NCI-H345 treated with DMSO at 0.1 percent for 48 hours (cell line): ENCODE measurements at regions not wholly inside any gene's neighbourhood (a gene's known extent, or its start where the extent isn't known, plus 50 kb on each side); places are given as distances from the start of the nearest gene placed in this dataset.
"Not testable (repeated sequence)": the region's sequence is repeated elsewhere in the genome, so short reads cannot be mapped to it uniquely, and the experiment has no call there.

ENCODE experiments used
- DNase-seq: peaks from one replicate; lab custom pipeline; 2025; ENCODE audit not compliant: unreplicated experiment; lab: John Stamatoyannopoulos, UW

DNA sequence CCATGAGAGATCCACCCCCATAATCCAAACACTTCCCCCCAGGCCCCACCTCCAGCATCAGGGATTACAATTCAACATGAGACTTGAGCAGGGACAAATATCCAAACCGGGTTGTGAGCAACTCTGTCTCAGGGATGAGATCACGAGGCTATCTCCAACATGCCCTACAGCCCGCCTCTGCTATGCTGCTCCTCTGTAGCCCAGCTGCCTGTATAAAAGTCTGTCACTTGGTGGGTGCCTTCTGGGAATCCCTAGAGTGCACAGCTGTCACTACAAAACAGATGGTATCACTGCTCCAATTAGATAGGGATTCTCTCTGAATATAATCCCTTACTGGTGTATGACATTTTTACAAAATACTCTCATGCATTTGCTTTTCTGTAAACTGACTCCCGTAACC lies 114.9 kb upstream of the NANOS1 start:
- no peak for DNase-seq

DNA sequence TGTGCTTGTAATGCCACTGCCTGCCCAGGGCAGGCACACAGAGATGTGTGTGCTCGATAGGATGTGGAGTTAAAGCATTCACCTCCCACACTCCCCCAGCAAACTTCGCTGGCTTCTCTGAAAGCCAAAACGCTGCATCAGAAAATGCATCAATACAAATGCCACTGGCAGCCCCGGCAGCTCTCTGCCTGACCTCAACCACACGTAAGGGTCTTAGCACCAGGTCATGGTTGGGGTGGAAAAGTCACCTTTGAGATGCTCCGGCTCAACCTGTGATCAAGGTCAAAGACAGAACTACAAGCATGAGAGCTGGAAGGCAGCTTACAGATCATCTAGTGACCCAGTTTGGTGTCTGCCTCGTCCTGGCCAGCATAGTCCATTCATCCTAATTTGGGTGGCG lies 114.4 kb upstream of the NANOS1 start:
- DNase-seq: no peak

DNA sequence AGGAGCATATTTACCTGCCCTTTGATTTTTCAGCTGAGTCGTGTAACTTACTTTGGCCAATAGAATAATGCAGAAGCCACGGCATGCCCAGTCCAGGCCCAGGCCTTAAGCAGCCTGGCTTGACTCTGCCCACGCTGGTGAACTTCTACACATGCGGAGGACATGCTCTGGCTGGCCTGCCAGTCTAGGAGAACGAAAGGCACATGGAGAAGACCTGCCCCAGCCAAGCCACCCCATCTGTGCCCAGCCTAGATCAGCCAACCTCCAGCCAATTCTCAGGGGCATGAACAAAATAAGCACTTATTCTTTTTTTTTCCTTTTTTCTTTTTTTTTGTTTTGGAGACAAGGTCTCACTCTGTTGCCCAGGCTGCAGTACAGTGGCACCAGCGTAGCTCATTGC lies 112.7 kb upstream of the NANOS1 start:
- no peak for DNase-seq

DNA sequence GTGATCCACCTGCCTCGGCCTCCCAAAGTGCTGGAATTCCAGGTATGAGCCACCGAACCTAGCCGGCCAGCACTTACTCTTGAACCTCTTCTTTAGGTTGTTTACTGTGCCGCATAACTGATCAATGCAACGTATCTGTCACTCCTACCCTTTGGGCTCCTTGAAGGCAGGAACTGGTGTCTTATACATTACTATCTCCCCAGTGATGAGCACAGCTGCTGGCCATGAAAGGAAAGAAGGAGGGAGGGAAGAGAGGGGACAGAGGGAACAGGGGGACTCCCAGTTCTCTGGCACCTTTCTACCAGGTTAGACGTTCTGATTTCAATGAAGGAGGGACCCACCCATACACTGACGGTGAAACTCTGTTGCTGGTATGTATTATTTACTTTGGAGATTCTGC lies 111.8 kb upstream of the NANOS1 start:
- DNase-seq: no peak

DNA sequence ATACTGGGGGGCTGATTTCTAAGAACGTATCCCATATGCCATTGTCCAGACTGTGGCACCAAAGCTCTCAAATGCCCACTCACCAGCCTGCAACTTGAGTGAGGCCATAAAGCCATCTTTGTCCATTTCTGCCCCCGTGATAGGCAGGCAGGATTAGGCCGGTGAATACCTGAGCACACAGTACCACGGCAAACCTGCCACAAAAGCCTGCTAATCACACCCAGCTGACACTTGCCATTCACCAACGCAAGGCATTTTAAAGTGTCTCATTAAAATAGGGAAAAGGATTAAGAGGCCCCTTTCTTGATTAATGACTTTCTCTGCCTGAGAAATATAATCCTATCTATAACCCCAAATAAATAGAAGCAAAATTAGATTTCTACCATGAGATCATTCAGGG lies 111.4 kb upstream of the NANOS1 start:
- DNase-seq: no peak

DNA sequence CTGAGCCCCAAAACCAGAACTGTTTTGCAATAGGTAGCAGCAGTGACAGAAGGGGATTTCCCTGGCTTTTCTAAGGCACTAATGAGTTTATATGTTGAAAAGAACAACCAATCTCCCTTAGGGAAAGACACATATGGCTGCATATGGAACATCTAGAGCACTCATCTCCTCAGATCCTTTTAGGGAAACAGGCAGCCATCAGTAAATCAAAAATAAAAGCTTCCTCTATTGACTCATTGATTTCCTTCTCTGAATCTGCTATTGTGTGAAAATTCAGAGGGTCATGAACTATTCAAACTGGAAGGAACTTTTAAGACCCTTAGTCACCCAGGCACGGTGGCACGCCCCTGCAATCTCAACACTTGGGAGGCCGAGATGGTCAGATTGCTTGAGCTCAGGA lies 110.9 kb upstream of the NANOS1 start:
- DNase-seq: no peak

DNA sequence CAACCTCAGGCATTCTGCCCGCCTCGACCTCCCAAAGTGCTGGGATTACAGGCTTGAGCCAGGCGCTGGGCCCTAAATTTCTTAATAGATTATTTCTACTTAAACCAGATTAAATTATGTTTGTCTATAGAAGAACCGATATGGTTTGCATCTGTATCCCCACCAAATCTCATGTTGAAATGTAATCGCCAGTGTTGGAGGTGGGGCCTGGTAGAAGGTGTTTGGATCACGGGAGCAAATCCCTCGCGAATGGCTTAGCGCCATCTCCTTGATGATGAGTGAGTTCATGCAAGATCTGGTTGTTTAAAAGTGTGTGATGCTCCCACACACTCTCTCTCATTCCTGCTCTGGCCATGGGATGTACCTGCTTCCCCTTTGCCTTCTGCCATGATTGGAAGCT lies 109.3 kb upstream of the NANOS1 start:
- no peak for DNase-seq

DNA sequence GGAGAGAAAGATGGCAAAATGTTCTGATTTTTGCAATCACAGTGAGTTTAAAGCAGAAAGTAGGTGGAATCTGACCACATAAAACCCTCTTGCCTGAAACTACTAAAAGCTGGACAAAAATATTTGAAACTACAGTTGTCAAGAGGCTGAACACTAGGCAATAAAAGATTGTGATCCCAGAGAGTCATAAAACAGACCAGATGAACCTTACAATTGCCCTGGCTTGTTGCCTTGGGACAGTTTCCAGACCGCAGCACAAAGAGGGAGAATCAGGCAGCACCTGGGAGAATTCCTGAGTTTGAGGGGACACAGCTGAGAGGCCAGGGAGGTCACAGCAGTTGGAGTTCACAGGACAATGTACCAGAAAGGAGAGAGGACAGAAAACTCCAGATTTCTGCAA lies 107.3 kb upstream of the NANOS1 start:
- DNase-seq: no peak

DNA sequence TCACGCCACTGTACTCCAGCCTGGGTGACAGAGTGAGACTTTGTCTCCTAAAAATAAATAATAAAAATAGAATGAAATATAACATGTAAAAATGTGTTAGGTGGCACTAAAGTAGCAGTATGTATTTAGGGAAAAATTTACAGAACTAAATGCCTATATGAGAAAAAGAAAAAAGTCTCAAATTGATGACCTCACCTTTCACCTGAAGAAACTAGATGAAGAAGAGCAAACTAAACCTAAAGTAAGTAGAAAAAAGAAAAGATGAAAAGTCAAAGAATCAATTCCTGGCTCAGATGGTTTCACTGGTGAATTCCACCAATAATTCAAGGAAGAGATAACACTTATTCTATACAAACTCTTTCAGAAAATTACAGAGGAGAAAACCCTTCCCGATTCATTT lies 106.5 kb upstream of the NANOS1 start:
- DNase-seq: no peak

DNA sequence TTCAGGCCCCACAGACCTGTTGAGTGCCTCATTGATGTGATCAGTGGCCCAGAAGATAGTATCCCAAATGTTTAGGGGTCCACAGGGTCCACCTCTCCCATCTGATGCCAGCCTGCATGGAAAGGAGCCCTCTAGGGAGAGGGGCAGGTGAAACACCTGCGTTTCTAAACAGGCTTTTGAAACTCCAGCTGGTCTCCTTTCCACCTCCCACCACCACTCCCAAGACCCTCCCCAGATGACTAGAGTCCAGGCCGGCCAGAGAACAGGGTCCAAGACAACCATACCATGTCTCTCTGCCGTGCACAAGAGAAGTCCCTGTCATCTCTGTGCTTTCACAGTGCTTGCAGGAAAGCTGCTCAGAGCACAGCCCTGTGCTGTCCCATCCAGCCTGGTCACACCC lies 105.0 kb upstream of the NANOS1 start:
- no peak for DNase-seq

DNA sequence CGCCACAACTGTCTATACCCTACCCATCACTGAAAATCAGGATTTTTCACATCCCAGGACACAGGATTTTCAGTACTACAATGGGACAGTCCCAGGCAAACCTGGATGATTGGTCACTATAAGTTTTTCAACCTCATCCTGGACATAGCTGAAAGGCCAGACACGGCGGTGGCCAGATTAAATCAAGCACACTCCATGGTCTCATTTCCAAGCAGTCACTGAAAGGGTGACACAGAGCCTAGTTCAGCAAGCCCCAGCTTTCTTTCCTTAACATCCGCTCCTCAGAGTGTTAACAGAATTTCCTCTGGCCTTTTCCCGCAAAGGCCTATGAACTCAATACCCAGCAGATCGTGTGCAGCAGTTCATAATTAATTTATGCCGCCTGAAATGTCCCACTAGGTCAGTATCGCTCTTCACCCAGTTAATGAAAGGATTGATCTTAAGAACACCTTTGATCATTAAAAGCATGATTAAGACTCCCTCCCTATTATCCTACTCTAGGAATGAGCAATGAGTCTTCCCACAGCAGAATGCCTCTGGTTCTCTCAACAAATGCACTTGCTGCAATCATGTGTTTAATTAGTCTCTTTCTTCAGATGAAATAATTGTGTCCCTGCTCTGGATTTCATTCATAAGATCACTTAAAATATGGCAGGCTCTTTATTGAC lies 104.0 kb upstream of the NANOS1 start:
- DNase-seq: no peak

DNA sequence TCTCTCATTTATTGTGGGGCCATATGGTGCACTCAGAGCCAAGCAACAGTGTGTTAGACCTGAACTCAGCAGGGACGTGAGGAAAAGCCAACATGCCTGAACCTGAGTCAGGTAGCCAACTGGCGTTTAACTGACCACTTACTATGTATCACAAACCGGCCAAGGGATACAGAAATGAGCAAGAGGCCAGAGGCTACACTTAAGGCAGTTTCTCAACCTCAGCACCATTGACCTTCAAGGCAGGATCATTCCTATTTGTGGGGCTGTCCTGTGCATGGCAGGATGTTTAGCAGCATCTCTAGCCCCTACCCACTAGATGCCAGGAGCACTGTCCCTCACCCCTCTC lies 103.5 kb upstream of the NANOS1 start:
- DNase-seq: no peak

DNA sequence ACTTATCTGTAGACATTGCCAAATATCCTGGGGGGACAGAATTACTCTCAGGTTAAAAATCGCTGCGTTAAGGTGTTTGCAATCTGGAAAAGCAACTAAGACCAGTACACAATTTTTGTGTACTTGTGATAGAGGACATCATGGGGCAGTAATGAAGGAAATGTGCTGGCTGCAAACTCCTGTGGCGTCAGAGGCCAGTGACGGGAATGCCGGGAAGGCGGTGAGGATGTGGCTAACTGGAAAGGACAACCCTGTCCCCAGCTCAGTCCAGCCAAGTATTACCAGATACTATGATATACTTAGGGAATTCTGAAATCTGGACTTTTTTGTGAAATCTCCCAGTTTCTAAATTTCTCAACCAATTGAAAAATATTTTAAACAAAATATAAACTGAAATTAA lies 103.1 kb upstream of the NANOS1 start:
- no peak for DNase-seq

DNA sequence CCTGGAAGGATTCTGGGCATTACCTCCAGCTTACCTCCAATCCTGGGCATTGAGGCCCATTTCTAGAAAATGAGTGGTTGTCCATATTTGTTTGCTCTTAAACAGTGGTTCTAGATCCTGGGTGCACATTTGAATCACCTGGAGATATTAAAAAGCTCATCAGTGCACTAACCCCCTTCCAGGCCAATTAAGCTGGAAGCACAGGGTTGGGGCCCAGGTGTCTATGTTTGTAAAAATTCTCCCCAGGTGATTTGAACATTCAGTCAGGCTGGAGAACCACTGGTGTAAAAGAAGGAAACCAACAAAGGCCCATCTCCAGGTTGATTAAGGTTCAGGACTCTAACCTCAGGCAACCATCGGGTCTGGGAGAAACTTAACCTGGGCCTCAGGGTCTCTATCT lies 102.6 kb upstream of the NANOS1 start:
- no peak for DNase-seq

DNA sequence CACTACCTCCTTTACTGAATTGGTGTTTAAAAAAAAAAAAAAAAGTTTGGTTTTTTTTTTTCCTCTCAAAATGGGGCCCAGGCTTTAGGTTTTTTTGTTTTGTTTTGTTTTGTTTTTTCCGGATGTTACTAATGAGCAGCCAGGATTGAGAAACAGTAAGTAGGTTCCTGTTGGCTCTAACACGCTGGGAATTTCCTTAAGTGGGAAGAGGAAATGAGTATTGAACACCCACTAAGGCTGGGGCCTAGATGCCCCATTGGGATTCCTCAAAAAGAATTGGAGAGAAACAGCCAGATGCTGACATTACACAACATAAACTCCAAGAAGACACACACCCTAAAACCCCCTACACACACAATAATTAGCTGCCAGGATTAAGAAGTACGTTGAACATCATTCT lies 102.2 kb upstream of the NANOS1 start:
- no peak for DNase-seq

DNA sequence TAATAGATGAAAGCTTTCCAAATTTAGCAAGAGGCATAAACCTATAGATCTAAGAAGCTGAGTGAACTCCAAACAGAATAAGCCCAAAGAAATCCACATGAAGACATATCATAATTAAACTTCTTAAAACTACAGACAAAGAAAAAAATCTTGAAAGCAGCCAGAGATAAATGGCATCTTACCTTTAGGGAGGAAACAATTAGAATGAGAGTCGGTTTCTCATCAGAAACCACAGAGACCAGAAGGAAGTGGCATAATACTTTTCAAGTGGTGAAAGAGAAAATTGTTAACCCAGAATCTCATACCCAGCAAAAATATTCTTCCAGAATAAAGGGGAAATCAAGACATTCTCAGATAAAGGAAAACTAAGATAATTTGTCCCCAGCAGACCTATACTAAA lies 98.9 kb upstream of the NANOS1 start:
- no peak for DNase-seq

DNA sequence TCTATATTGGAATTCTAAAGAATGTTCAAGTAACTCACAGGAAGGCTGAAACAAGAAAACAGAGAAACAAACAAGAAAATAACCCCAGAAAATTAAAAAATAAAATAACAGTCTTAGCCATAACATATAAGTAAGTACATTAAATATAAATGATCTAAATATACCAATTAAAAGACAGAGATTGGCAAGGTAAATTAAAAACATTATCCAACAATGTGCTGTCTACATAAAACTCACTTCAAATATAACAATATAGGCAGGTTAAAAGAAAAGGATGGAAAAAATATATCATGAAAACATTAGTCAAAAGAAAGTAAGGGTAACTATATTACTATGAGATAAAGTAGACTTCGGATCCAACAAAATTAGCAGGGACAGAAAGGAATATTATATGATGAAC lies 98.1 kb upstream of the NANOS1 start:
- DNase-seq: no peak

DNA sequence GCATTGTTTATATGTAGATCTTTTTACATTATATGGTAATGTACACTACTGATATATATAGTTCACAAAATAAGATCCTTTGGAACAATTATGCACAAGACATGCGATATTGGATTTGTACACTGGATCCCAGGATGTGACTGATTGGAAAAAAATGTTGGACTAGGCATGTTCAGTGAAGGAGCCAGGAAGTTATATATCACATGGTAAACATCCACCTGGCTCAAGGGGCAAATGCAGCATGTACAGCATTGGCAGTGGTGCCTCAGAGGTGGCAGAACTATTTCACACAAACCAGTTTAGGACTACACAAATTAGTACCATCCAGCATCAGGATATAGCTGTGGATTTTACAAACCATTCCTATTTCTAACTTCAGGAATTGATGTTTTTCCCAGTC lies 97.4 kb upstream of the NANOS1 start:
- not testable (repeated sequence) for DNase-seq

DNA sequence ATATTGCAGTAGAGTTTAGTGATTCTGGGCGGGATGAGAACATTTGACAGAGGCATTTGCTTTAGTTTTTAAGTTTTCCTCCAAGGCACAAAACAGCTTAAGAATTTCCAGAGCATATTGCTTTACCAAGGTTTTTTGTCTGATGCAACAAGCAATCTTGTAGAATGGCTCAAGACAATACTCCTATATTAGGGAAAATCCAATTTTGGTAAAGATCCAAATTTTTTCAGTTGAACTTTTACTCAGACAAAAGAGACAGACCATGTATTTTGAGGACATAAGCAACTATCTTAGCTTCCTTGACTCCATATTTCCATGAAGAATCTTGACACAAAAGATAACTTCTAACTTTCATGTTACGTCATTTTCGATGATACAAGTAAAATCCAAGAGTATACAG lies 92.3 kb upstream of the NANOS1 start:
- DNase-seq: no peak

DNA sequence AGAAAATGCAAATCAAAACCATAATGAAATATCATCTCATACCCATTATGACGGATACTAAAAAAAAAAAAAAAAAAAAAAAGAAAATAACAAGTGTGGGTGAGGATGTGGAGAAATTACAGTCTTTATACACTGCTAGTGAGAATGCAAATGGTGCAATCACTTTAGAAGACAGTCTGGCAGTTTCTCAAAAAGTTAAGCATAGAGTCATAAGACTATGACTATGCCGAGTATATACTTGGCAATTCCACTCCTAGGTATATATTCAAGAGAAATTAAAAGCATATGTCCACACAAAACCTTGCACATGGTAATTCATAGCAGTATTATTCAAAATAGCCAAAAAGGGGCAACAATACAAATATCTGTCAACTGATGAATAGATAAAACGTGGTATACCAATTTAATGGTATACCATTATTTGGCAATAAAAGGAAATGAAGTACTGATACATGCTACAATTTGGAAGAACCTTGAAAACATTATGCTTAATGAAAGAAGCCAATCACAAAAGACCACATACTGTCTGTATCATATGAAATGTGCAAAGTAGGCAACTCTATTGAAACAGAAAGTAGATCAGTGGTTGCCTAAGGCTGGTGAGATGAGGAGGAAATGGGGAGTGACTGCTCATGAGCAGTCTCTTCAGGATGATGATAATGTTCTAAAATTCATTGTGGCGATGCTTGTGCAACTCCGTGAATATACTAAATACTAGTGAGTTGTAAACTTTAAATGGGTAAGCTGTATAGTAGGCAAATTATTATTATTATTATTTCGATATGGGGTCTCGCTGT lies 90.1 kb upstream of the NANOS1 start:
- DNase-seq: no peak

DNA sequence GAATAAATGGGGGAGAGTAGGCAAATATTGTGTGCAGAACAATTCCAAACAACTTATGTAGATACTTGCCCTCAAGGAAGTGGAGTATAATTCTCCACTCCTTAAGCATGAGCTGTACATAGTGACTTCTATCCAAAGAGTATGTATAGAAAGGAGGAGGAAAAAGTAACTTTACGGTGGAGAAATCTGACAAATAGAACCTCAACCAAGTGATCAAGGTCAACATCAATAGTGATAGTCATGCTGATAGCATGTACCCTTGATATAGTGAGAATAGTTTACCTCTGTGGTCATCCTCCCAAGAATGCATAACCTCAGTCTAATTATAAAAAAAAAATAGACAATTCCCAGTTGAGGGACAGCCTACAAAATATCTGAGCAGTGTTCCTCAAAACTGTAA lies 89.1 kb upstream of the NANOS1 start:
- no peak for DNase-seq

DNA sequence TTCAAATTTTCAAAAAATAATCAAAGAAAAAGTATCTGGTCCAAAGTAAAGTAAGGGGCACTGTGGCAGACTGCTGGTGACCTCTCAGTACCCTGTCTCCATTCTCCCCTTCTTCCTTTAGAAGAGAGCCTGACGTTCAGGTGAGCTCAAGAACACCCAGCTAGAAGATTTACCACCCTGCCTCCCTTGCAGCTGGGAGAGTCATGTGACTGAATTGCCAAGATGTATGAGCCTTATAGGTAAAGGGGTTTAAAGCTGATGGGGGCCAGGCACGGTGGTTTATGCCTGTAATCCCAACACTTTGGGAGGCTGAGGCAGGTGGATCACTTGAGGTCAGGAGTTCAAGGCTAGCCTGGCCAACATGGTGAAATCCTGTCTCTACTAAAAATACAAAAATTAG lies 86.3 kb upstream of the NANOS1 start:
- DNase-seq: no peak
